OCI-LY7 (cell line): ENCODE measurements at regions not wholly inside any gene's neighbourhood (a gene's known extent, or its start where the extent isn't known, plus 50 kb on each side); places are given as distances from the start of the nearest gene placed in this dataset.

ENCODE experiments used
- EZH2phosphoT487 ChIP-seq: fragments of 200-600 bp; sonication (generic); IDR thresholded peaks from 2 replicates; pipeline ENCODE4 v1.6.1; 2018; ENCODE audit warnings: low read depth, borderline replicate concordance, mild to moderate bottlenecking, mixed run types, antibody characterized with exemption, low read length, moderate library complexity, mixed read lengths
- TF ChIP-seq, protein P1 (sequence below): fragments of 200-600 bp; sonication (generic); conservative IDR thresholded peaks from 2 replicates; pipeline ENCODE4 v1.5.1; 2014; ENCODE audit warnings: mild to moderate bottlenecking, antibody characterized with exemption, low read length, moderate library complexity, mixed read lengths

DNA sequence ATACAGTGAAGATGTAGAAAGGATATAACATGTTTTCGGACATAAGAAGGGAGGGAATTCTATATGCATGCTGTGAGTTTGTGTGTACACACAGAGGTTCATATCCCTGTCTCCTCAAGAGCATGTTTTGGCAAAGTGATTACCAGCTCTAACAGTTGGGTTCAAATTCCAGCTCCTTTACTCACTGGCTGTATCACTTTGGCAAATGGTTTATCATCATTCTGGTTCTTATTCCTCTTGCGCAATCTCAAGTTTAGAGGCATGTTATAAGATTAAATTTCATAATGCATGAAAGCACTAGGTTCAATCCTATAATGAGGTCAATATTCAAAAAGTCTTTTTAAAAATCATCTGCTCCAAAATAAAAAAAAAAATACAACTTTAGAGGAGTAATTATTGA, 107.7 kb upstream of the LRFN5 start:
- TF ChIP-seq, protein P1, sequence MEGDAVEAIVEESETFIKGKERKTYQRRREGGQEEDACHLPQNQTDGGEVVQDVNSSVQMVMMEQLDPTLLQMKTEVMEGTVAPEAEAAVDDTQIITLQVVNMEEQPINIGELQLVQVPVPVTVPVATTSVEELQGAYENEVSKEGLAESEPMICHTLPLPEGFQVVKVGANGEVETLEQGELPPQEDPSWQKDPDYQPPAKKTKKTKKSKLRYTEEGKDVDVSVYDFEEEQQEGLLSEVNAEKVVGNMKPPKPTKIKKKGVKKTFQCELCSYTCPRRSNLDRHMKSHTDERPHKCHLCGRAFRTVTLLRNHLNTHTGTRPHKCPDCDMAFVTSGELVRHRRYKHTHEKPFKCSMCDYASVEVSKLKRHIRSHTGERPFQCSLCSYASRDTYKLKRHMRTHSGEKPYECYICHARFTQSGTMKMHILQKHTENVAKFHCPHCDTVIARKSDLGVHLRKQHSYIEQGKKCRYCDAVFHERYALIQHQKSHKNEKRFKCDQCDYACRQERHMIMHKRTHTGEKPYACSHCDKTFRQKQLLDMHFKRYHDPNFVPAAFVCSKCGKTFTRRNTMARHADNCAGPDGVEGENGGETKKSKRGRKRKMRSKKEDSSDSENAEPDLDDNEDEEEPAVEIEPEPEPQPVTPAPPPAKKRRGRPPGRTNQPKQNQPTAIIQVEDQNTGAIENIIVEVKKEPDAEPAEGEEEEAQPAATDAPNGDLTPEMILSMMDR = no peak
- no peak for TF ChIP-seq EZH2phosphoT487
